Panc1 (cell line): ENCODE measurements at regions not wholly inside any gene's neighbourhood (a gene's known extent, or its start where the extent isn't known, plus 50 kb on each side); places are given as distances from the start of the nearest gene placed in this dataset.

ENCODE experiments used
- POLR2AphosphoS5 ChIP-seq: IDR thresholded peaks from 2 replicates; pipeline ENCODE4 v1.6.1; 2012; ENCODE audit warnings: mild to moderate bottlenecking, low read depth, low read length, moderate library complexity
- SIN3A ChIP-seq: IDR thresholded peaks from 2 replicates; pipeline ENCODE4 v1.6.1; 2012; ENCODE audit warnings: low read depth, mild to moderate bottlenecking, low read length, moderate library complexity, borderline replicate concordance; ENCODE audit not compliant: insufficient read depth
- TF ChIP-seq, protein P1 (sequence below): fragments of 450-650 bp; IDR thresholded peaks from 2 replicates; pipeline ENCODE4 v1.5.1; 2017; ENCODE audit warnings: mild to moderate bottlenecking

DNA sequence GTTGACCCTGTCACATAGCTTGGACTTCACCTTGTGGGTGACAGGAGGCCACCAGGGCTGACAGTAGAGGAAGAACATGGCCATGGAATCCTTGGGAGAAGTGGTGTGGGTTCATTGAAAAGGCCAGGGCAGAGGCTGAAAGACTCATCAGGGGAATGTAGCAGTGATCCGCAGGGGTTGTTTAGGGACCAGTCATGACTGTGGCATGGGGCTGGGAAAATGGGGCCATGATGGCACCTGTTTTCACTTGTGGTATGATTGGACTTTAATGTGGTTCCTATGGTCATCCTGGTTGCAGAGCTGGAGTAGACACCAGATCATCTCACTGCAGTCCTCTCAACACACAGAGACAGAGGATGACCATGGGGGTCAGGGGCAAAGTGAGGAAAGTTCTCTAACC, 66.7 kb upstream of the MYEOV start:
- TF ChIP-seq, protein P1, sequence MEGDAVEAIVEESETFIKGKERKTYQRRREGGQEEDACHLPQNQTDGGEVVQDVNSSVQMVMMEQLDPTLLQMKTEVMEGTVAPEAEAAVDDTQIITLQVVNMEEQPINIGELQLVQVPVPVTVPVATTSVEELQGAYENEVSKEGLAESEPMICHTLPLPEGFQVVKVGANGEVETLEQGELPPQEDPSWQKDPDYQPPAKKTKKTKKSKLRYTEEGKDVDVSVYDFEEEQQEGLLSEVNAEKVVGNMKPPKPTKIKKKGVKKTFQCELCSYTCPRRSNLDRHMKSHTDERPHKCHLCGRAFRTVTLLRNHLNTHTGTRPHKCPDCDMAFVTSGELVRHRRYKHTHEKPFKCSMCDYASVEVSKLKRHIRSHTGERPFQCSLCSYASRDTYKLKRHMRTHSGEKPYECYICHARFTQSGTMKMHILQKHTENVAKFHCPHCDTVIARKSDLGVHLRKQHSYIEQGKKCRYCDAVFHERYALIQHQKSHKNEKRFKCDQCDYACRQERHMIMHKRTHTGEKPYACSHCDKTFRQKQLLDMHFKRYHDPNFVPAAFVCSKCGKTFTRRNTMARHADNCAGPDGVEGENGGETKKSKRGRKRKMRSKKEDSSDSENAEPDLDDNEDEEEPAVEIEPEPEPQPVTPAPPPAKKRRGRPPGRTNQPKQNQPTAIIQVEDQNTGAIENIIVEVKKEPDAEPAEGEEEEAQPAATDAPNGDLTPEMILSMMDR, result no peak
- TF ChIP-seq POLR2AphosphoS5 (no peak), SIN3A (no peak)
